CD14-positive monocyte (primary cell): ENCODE measurements at regions not wholly inside any gene's neighbourhood (a gene's known extent, or its start where the extent isn't known, plus 50 kb on each side); places are given as distances from the start of the nearest gene placed in this dataset.
A peak's percentile ranks its signal among the peaks of the same experiment; 100 is the strongest.

Source experiments
- DNase-seq, 3 donors: peaks; one replicate each; pipeline ENCODE4 v3.0.0-alpha.2; 2011 to 2022
- H2AFZ ChIP-seq: 2 replicates; pipeline ENCODE4 v1.6.0; 2012; ENCODE audit warnings: mild to moderate bottlenecking, low read depth, low read length, inconsistent platforms; ENCODE audit not compliant: insufficient read depth, poor library complexity, severe bottlenecking
- H3K27ac ChIP-seq, 2 donors: 1 replicate in 1 of 2; 2 replicates in 1 of 2; pipeline ENCODE4 v1.5.1; 2012 to 2013; ENCODE audit warnings: low read length in 2 of 2, control low read depth in 1 of 2, inconsistent platforms in 1 of 2, low read depth in 1 of 2, mild to moderate bottlenecking in 1 of 2
- H3K27me3 ChIP-seq, 2 donors: one replicate each; pipeline versions ENCODE4 v1.6.0 to v1.6.1; 2011 to 2013; ENCODE audit warnings: low read length in 2 of 2; ENCODE audit not compliant: control insufficient read depth in 2 of 2, insufficient read depth in 2 of 2
- H3K36me3 ChIP-seq, 2 donors: replicated peaks in 1 of 2; 1 replicate in 1 of 2; 2 replicates in 1 of 2; pipeline versions ENCODE4 v1.5.1 to v1.6.1; 2012 to 2013; ENCODE audit warnings: low read length in 2 of 2, control low read depth in 1 of 2, inconsistent platforms in 1 of 2, mild to moderate bottlenecking in 1 of 2; ENCODE audit not compliant: insufficient read depth in 2 of 2, control insufficient read depth in 1 of 2
- H3K4me1 ChIP-seq, 2 donors: 1 replicate in 1 of 2; 2 replicates in 1 of 2; pipeline versions ENCODE4 v1.5.1 to v1.6.1; 2012 to 2013; ENCODE audit warnings: low read length in 2 of 2, control low read depth in 1 of 2, inconsistent platforms in 1 of 2, mild to moderate bottlenecking in 1 of 2, moderate library complexity in 1 of 2; ENCODE audit not compliant: insufficient read depth in 2 of 2, control insufficient read depth in 1 of 2
- H3K4me2 ChIP-seq: replicated peaks from 2 replicates; pipeline ENCODE3; 2012; ENCODE audit warnings: low read length, moderate library complexity, mild to moderate bottlenecking; ENCODE audit not compliant: poor library complexity, severe bottlenecking; ENCODE audit errors: extremely low read depth
- H3K4me3 ChIP-seq, 3 experiments: fragments of 200-600 bp in 1 of 3; sonication (generic) in 1 of 3; replicated peaks in 1 of 3; 1 replicate in 2 of 3; 2 replicates in 1 of 3; pipeline ENCODE4 v1.5.1; 2011 to 2013; ENCODE audit warnings: low read length in 3 of 3, mild to moderate bottlenecking in 3 of 3, control low read depth in 2 of 3, low read depth in 2 of 3, inconsistent platforms in 1 of 3, moderate library complexity in 1 of 3
- H3K79me2 ChIP-seq: 2 replicates; pipeline ENCODE4 v1.6.0; 2012; ENCODE audit warnings: mild to moderate bottlenecking, control low read depth, inconsistent platforms, low read length, moderate library complexity; ENCODE audit not compliant: insufficient read depth
- H3K9ac ChIP-seq: 2 replicates; pipeline ENCODE4 v1.6.0; 2017; ENCODE audit warnings: low read length, mild to moderate bottlenecking; ENCODE audit not compliant: insufficient read depth, poor library complexity, severe bottlenecking
- H3K9me3 ChIP-seq, 2 donors: replicated peaks in 1 of 2; 1 replicate in 1 of 2; 2 replicates in 1 of 2; pipeline versions ENCODE4 v1.5.1 to v1.6.1; 2012 to 2013; ENCODE audit warnings: low read length in 2 of 2, control low read depth in 1 of 2; ENCODE audit not compliant: control insufficient read depth in 1 of 2, insufficient read depth in 1 of 2
- H4K20me1 ChIP-seq: 2 replicates; pipeline ENCODE4 v1.6.0; 2012; ENCODE audit warnings: mild to moderate bottlenecking, low read length, control low read depth, moderate library complexity; ENCODE audit not compliant: insufficient read depth
- H3K27ac Mint-ChIP-seq, 7 donors: one replicate each; pipeline ENCODE4 v1.8.0; 2020; ENCODE audit warnings: mild to moderate bottlenecking in 7 of 7, mixed read lengths in 7 of 7, moderate library complexity in 6 of 7, inconsistent platforms in 2 of 7
- H3K27me3 Mint-ChIP-seq, 3 donors: one replicate each; pipeline ENCODE4 v1.8.0; 2021 to 2022; ENCODE audit warnings: low read depth in 3 of 3, mild to moderate bottlenecking in 3 of 3, mixed read lengths in 3 of 3, moderate library complexity in 3 of 3, inconsistent platforms in 1 of 3
- H3K36me3 Mint-ChIP-seq, 2 donors: one replicate each; pipeline ENCODE4 v1.8.0; 2020; ENCODE audit warnings: mixed read lengths in 2 of 2, inconsistent platforms in 1 of 2, mild to moderate bottlenecking in 1 of 2
- H3K4me1 Mint-ChIP-seq: one replicate; pipeline ENCODE4 v1.8.0; 2020; ENCODE audit warnings: mild to moderate bottlenecking, mixed read lengths
- H3K4me3 Mint-ChIP-seq, 2 donors: one replicate each; pipeline ENCODE4 v1.8.0; 2020; ENCODE audit warnings: mild to moderate bottlenecking in 2 of 2, mixed read lengths in 2 of 2, moderate library complexity in 1 of 2
- H3K9me3 Mint-ChIP-seq, 7 donors: one replicate each; pipeline ENCODE4 v1.8.0; 2020 to 2022; ENCODE audit warnings: mixed read lengths in 7 of 7, mild to moderate bottlenecking in 6 of 7, moderate library complexity in 6 of 7, inconsistent platforms in 2 of 7
- CTCF ChIP-seq: fragments of 200-600 bp; IDR thresholded peaks from one replicate; pipeline ENCODE4 v1.8.0; 2022; ENCODE audit warnings: antibody characterized with exemption, mild to moderate bottlenecking
- WGBS: methylation state at CpG from one replicate; pipeline ENCODE4 v1.1.5; 2013; ENCODE audit warnings: missing lambda C conversion rate; ENCODE audit not compliant: insufficient coverage; 5-methylcytosine and 5-hydroxymethylcytosine counted together
- intact Hi-C, 2 donors: fragments of 100-400 bp; cut with micrococcal nuclease; formaldehyde crosslinking; loops; one replicate each; pipeline versions ENCODE4 v1.15.0 to v1.15.1; 2023

GRCh38 chr10:78763234-78763633, 305.5 kb upstream of the ZMIZ1 start:
- no peak overlapping the region for H3K4me3 Mint-ChIP-seq
- Histone ChIP-seq H3K4me3 (no peak overlapping the region), H3K27me3 (no peaks in the 10 kb centered on the region), H3K9ac (no peak overlapping the region), H2AFZ (no peak overlapping the region), H4K20me1 (no peaks in the 10 kb centered on the region), H3K4me2 (no peak overlapping the region), H3K4me1 (peaks cover 29 to 38% of the 10 kb centered on the region in 2 donors), H3K27ac (no peak overlapping the region), H3K36me3 (no peaks in the 10 kb centered on the region), H3K9me3 (no peaks in the 10 kb centered on the region), H3K79me2 (no peaks in the 10 kb centered on the region)
- no peaks in the 10 kb centered on the region for H3K9me3 Mint-ChIP-seq
- H3K27me3 Mint-ChIP-seq, result peaks cover 2% of the 10 kb centered on the region in 3 donors
- no peak for DNase-seq
- H3K4me1 Mint-ChIP-seq, result peaks cover 42% of the 10 kb centered on the region
- WGBS, result 100% methylated on average over 2 of the region's 6 CpGs
- H3K27ac Mint-ChIP-seq, result peak overlapping the region in 3 of 7 donors; percentile 23 to 46 (median 26)
- TF ChIP-seq CTCF, result no peak
- intact Hi-C loops, result loop anchor here in 1 of 2 donors (10.0 kb wide), 1 partner anchor 302 kb away; the partner anchor contains the start of gene ZMIZ1
- H3K36me3 Mint-ChIP-seq, result no peaks in the 10 kb centered on the region

- Mint-ChIP-seq H3K4me3 (no peak overlapping the region), H3K4me1 (peaks cover 38% of the 10 kb centered on the region), H3K36me3 (no peaks in the 10 kb centered on the region), H3K27me3 (peaks cover 2 to 4% (median 2%) of the 10 kb centered on the region in 3 donors), H3K9me3 (no peaks in the 10 kb centered on the region), H3K27ac (peak overlapping the region in 1 of 7 donors; percentile 13)
- Histone ChIP-seq H2AFZ (no peak overlapping the region), H3K36me3 (no peaks in the 10 kb centered on the region), H4K20me1 (no peaks in the 10 kb centered on the region), H3K4me2 (no peak overlapping the region), H3K27me3 (no peaks in the 10 kb centered on the region), H3K4me3 (no peak overlapping the region), H3K27ac (no peak overlapping the region), H3K9ac (no peak overlapping the region), H3K4me1 (peaks cover 27 to 34% of the 10 kb centered on the region in 2 donors), H3K79me2 (no peaks in the 10 kb centered on the region), H3K9me3 (no peaks in the 10 kb centered on the region)
- 89% methylated on average over 9 of the region's 10 CpGs for WGBS
- intact Hi-C loops, result loop anchor here in 1 of 2 donors (10.0 kb wide), 1 partner anchor 301 kb away; the partner anchor contains the start of gene ZMIZ1
- DNase-seq, result no peak
- TF ChIP-seq CTCF, result no peak
These were observed 304.9 kb upstream of the ZMIZ1 start for GRCh38 chr10:78763651-78764395.
